ENCODE measurements at regions not wholly inside any gene's neighbourhood (a gene's known extent, or its start where the extent isn't known, plus 50 kb on each side); places are given as distances from the start of the nearest gene placed in this dataset.
A peak's percentile ranks its signal among the peaks of the same experiment; 100 is the strongest.
"Not testable (repeated sequence)": the region's sequence is repeated elsewhere in the genome, so short reads cannot be mapped to it uniquely, and the experiment has no call there.

- DNase-seq, result no peak
Measured at GRCh38 chr7:86002858-86003257, 640.9 kb upstream of the GRM3 start.

- DNase-seq, result no peak
Measured at GRCh38 chr7:85997515-85997914, 646.2 kb upstream of the GRM3 start.

DNA sequence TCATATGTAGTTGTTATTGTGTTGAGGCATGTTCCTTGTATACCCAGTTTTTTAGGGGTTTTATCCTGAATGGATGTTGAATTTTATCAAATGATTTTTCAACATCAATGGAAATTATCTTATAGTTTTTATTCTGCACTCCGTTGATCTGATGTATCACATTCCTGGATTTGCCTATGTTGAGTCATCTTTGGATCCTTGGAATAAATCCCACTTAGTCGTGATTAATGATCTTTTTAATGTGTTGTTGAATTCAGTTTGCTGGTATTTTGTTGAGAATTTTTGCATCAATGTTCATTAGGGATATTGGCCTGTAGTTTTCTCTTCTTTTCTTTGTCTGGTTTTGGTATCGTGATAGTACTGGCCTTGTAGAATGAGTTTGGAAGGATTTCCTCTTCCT lies 648.6 kb upstream of the GRM3 start:
- no peak for DNase-seq

GRCh38 chr7:85980740-85981139 lies 663.0 kb upstream of the GRM3 start:
- DNase-seq, result no peak

DNA sequence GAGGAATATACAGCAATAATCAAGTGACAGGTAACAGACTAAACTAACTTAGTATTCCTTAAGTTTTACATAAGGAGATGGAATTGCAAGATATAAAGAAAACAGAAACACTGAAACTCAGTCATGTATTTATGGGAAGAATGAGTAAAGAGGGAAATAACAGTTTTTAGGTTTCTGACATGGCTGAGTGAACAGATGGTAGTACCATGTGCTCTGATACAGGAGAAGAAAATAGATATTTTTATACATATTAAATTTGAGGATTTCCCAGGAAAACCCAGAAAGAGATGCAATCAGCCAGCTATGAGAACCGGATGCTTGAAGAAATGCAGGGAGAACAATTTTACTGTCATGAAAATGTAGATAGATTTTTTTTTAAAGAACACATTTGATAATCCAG lies 669.5 kb upstream of the GRM3 start:
- DNase-seq, result no peak

GRCh38 chr7:85972504-85973141 lies 671.1 kb upstream of the GRM3 start:
- no peak for DNase-seq

GRCh38 chr7:85954961-85955360 lies 688.7 kb upstream of the GRM3 start:
- DNase-seq, result no peak

GRCh38 chr7:85950871-85951270 lies 692.8 kb upstream of the GRM3 start:
- no peak for DNase-seq

GRCh38 chr7:85950418-85950817 lies 693.3 kb upstream of the GRM3 start:
- DNase-seq, result no peak

DNA sequence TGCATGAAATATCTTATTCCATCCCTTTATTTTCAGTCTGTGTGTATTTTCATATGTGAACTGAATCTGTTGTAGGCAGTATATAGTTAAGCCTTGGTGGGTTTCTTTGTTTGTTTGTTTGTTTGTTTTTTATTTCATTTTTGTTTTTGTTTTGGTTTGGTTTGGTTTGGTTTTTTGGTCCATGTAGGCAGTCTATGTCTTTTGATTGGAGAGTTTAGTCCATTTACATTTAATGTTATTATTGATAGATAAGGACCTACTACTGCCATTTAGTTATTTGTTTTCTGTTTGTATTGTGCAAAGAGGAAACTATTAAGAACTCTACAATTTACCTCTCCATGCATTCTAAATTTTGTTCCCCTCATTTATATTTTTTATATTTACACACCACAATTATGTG lies 695.9 kb upstream of the GRM3 start:
- no peak for DNase-seq

GRCh38 chr7:85940798-85941197 lies 702.9 kb upstream of the GRM3 start:
- peak in 1 of 3 experiments; percentile 24 for DNase-seq

DNA sequence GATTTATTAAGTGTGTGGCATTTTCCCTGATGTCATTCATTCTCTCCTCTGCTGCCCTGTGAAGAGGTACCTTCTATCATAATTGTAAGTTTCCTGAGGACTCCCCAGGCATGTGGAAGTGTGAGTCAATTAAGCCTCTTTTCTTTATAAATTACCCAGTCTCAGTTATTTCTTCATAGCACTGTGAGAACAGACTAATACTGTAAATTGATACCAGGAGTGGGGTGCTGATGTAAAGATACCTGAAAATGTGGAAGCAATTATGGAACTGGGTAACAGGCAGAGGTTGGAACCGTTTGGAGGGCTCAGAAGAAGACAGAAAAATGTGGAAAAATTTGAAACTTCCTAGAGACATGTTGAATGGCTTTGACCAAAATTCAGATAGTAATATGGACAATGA lies 711.8 kb upstream of the GRM3 start:
- DNase-seq, result no peak

DNA sequence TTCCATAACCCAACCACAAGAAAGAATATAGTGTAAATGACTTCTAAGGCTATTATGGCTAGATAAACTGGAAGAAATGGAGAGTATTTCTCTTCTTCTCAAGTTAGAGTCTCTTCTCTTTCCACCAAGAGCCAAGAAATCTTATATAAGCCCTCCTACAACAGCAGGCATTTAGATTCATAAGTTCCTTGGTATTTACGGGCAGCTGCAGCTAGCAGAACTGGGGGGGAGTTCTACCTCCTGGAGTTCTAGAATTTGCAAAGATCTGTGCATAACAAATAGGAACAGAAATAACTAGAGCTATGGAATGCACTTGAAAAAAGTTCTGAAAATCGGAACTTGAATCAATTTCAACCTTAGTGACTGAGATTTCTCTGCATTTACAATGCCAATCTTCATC lies 715.2 kb upstream of the GRM3 start:
- no peak for DNase-seq

GRCh38 chr7:85927226-85927625 lies 716.5 kb upstream of the GRM3 start:
- no peak for DNase-seq

GRCh38 chr7:85924062-85924461 lies 719.6 kb upstream of the GRM3 start:
- peak in 2 of 3 experiments; percentile 6 to 39 for DNase-seq

DNA sequence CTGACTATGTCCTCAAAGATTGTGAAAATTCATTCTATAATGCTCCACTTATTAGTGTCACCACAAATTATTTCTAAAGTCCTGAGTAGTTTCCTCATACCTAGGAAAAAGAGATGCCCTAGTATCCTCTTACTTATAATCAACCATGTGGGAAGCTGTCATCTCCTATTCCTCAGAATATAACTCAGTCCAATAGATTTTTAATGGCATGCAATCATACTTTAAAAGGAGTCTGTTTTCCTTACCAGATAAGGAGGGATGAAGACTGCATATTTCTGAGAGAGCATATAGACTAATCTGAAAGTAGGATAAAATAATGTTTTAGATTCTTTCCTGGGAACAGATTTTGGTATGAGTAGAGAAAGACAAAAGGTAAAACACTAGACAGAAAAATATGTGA lies 727.7 kb upstream of the GRM3 start:
- no peak for DNase-seq

GRCh38 chr7:85914437-85914836 lies 727.6 kb upstream of the SEMA3D start:
- DNase-seq, result no peak

DNA sequence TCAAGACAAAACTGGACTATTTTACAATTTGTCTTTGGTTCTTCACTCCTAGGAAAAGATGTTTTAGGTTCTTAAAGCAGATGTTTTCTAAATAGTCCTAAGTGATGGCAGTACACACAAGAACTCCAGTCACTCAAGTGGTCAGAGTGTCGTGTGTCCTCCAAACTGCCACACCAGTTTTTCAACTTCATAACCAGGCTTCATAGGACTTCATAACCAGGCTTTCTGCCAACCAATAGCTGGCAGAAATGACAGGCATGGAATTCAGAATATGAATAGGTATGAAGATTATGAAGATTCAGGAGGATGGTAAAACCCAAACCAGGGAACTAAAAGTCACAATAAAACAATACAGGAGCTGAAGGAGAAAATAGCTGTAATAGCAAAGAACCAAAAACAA lies 721.2 kb upstream of the SEMA3D start:
- no peak for DNase-seq

GRCh38 chr7:85897967-85898366 lies 711.1 kb upstream of the SEMA3D start:
- DNase-seq, result no peak

GRCh38 chr7:85896531-85896930 lies 709.7 kb upstream of the SEMA3D start:
- no peak for DNase-seq

- DNase-seq, result no peak
Measured at GRCh38 chr7:85895835-85896234, 709.0 kb upstream of the SEMA3D start.

- not testable (repeated sequence) for DNase-seq
Measured at GRCh38 chr7:85891900-85892299, 705.0 kb upstream of the SEMA3D start.

DNA sequence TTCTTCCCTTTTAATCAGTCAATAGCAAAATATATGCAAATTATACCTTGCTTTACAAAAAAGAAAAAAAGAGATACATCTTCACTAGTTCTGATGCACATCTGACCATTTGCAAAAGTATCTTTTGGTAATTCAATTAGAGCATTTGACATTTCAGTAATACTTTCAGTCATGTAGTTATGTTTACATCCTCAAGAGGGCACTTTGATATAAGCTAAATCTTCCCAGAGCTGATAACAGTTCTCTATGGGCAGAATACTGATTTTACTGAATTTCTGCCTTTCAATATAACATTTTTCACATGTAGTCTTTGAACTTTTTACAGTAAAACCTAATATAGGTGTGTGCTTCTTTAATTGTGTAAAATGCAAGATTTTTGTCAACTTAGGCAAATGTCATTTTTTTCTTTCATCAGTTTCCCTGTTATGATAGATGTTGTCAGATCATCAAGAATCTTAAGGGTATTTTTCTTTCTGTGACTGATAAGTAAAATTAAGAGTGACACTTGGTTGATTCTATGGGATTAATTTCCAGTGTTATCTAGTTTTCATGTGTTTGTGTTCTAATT lies 703.5 kb upstream of the SEMA3D start:
- peak in 2 of 3 experiments; percentile 45 to 74 for DNase-seq

DNA sequence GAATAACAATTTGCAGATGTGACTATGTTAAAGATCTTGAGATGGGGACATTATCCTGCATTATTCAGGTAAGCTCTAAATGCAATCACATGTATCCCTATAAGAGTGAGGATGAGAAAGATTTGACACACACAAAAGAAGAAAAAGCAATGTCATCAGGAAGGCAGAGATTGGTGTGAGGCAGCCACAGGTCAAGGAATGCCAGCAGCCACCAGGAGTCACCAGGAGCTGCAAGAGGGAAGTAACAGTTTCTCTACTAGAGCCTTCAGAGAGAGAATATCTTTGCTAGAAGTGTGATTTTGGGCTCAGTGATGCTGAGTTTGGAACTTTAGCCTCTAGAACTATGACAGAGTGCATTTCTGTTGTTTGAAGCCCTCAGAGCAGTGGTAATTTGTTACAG lies 700.3 kb upstream of the SEMA3D start:
- no peak for DNase-seq

DNA sequence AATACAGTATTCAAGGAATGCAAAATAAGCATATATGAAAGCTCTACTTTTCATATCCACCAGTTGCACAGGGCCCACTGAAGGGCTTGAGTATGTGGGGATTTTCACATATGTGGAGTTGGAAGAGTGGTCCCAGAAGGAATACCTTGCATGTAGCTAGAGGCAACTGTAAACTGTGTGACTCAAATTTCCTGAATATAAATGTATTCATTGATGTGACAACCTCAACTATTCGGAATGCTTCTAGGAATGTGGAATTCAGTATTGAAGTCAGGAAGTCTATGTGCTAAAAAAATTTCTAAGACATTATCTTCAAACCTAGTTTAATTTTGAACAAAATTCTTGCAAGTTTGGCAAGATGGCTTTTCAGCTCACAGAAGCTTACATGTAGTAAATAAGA lies 695.5 kb upstream of the SEMA3D start:
- DNase-seq, result no peak
